Keratinocyte (primary cell): ENCODE measurements at regions not wholly inside any gene's neighbourhood (a gene's known extent, or its start where the extent isn't known, plus 50 kb on each side); places are given as distances from the start of the nearest gene placed in this dataset.
"Not testable (repeated sequence)": the region's sequence is repeated elsewhere in the genome, so short reads cannot be mapped to it uniquely, and the experiment has no call there.

Experiments
- DNase-seq: peaks from one replicate; pipeline ENCODE4 v3.0.0-alpha.2; 2011; ENCODE audit warnings: low read depth, missing footprints, low spot score
- FAIRE-seq: peaks from 2 replicates; lab custom pipeline; 2011; peaks lifted over from hg19 to GRCh38; lab: Jason Lieb, UNC
- H2AFZ ChIP-seq: 2 replicates; pipeline ENCODE4 v1.6.0; 2012; ENCODE audit warnings: low read length, control low read depth, inconsistent platforms; ENCODE audit not compliant: control insufficient read depth
- H3K27ac ChIP-seq: 2 replicates; pipeline ENCODE4 v1.5.1; 2011; ENCODE audit warnings: low read length; ENCODE audit not compliant: control insufficient read depth, insufficient read depth
- H3K27me3 ChIP-seq: 3 replicates; pipeline ENCODE4 v1.6.0; 2011; ENCODE audit warnings: low read length; ENCODE audit not compliant: control insufficient read depth, insufficient read depth; ENCODE audit errors: extremely low read depth
- H3K36me3 ChIP-seq, 2 experiments: 2 replicates in 1 of 2; 3 replicates in 1 of 2; pipeline ENCODE4 v1.5.1; 2011; ENCODE audit warnings: low read length in 2 of 2, mild to moderate bottlenecking in 1 of 2; ENCODE audit not compliant: control insufficient read depth in 2 of 2, insufficient read depth in 2 of 2; ENCODE audit errors: extremely low read depth in 1 of 2
- H3K4me1 ChIP-seq: 3 replicates; pipeline ENCODE4 v1.5.1; 2011; ENCODE audit warnings: low read length; ENCODE audit not compliant: control insufficient read depth, insufficient read depth; ENCODE audit errors: extremely low read depth
- H3K4me2 ChIP-seq: 3 replicates; pipeline ENCODE4 v1.6.0; 2011; ENCODE audit warnings: low read depth, low read length; ENCODE audit not compliant: control insufficient read depth, insufficient read depth; ENCODE audit errors: extremely low read depth
- H3K4me3 ChIP-seq, 3 experiments: fragments of 200-600 bp in 1 of 3; sonication (generic) in 1 of 3; 2 replicates in 2 of 3; 3 replicates in 1 of 3; pipeline ENCODE4 v1.5.1; 2011 to 2016; ENCODE audit warnings: low read length in 3 of 3, mild to moderate bottlenecking in 3 of 3, control low read depth in 2 of 3, inconsistent platforms in 1 of 3, low read depth in 1 of 3, mixed read lengths in 1 of 3, mixed run types in 1 of 3, moderate library complexity in 1 of 3; ENCODE audit not compliant: control insufficient read depth in 2 of 3, insufficient read depth in 2 of 3; ENCODE audit errors: extremely low read depth in 1 of 3
- H3K79me2 ChIP-seq: 2 replicates; pipeline ENCODE4 v1.6.0; 2012; ENCODE audit warnings: low read length; ENCODE audit not compliant: control insufficient read depth, insufficient read depth
- H3K9ac ChIP-seq: 3 replicates; pipeline ENCODE4 v1.6.0; 2011; ENCODE audit warnings: low read length; ENCODE audit not compliant: control insufficient read depth, insufficient read depth; ENCODE audit errors: extremely low read depth
- H3K9me1 ChIP-seq: 3 replicates; pipeline ENCODE4 v1.6.0; 2011; ENCODE audit warnings: low read length; ENCODE audit not compliant: control insufficient read depth, insufficient read depth; ENCODE audit errors: extremely low read depth
- H3K9me3 ChIP-seq: 2 replicates; pipeline ENCODE4 v1.5.1; 2012; ENCODE audit warnings: low read depth, low read length; ENCODE audit not compliant: control insufficient read depth
- H4K20me1 ChIP-seq: 3 replicates; pipeline ENCODE4 v1.6.0; 2011; ENCODE audit warnings: low read length; ENCODE audit not compliant: control insufficient read depth, insufficient read depth; ENCODE audit errors: extremely low read depth
- CTCF ChIP-seq, 3 experiments: IDR thresholded peaks in 1 of 3; conservative IDR thresholded peaks in 1 of 3; optimal IDR thresholded peaks in 1 of 3; 2 replicates in 2 of 3; 3 replicates in 1 of 3; pipeline versions ENCODE3 to v1.5.1; 2011; ENCODE audit warnings: low read length in 3 of 3, mild to moderate bottlenecking in 3 of 3, moderate library complexity in 2 of 3, control low read depth in 1 of 3, inconsistent platforms in 1 of 3; ENCODE audit not compliant: insufficient read depth in 2 of 3; ENCODE audit errors: extremely low read depth in 1 of 3
- EZH2 ChIP-seq: IDR thresholded peaks from one replicate; pipeline ENCODE4 v1.6.1; 2012; ENCODE audit warnings: inconsistent platforms, mild to moderate bottlenecking, low read length, moderate library complexity
- dilution Hi-C: fragments of 300-500 bp; cut with MboI; formaldehyde crosslinking; loops from one replicate; pipeline ENCODE4 v1.7.0; 2020; ENCODE audit warnings: low sequenced_read_pairs; ENCODE audit not compliant: extremely low pct_ligation_motif_present

- Histone ChIP-seq H3K4me1 (no peaks in the 10 kb centered on the region), H3K79me2 (no peaks in the 10 kb centered on the region), H3K4me2 (no peak overlapping the region), H3K4me3 (no peak overlapping the region), H4K20me1 (no peaks in the 10 kb centered on the region), H3K27ac (no peak overlapping the region), H2AFZ (no peak overlapping the region), H3K36me3 (no peaks in the 10 kb centered on the region), H3K9ac (no peak overlapping the region), H3K9me1 (no peaks in the 10 kb centered on the region), H3K27me3 (no peaks in the 10 kb centered on the region), H3K9me3 (no peaks in the 10 kb centered on the region)
- no peak for TF ChIP-seq CTCF (optimal IDR thresholded peaks at IDR 0.05 in 1 of 3, IDR thresholded peaks at IDR 0.05 in 1 of 3, conservative IDR thresholded peaks at IDR 0.05 in 1 of 3; ENCODE audit: extremely low read depth in 1 of 3, insufficient read depth in 2 of 3, low read length in 3 of 3)
- TF ChIP-seq EZH2: no peak
- FAIRE-seq (no peak), DNase-seq (no peak)
- dilution Hi-C loops: no loop called here
Observed at GRCh38 chr6:150755524-150755923, 110.0 kb upstream of the MTHFD1L start.

DNA sequence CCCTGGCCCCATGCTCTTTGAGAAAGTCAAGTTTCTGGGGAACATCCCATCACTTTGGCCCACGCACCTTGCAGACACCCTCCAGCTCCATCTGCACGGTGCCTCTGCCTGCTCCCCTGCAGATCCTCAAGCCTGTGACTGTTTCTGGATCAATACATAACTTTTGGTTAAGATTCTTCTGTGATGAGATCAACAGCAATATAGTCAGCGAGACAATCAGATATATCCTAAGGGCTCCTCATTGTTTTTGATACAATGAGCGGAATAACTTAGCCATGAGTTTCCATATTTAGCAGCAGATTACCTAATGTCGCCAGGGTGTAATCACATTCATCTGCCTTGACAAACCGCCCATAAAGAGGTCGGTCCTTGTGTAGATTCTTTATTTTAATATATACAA, 109.3 kb upstream of the MTHFD1L start:
- Histone ChIP-seq H3K27me3 (no peaks in the 10 kb centered on the region), H3K4me3 (no peak overlapping the region), H3K9ac (no peak overlapping the region), H3K4me1 (no peaks in the 10 kb centered on the region), H3K27ac (no peak overlapping the region), H3K4me2 (no peak overlapping the region), H4K20me1 (no peaks in the 10 kb centered on the region), H3K9me3 (no peaks in the 10 kb centered on the region), H2AFZ (no peak overlapping the region), H3K36me3 (no peaks in the 10 kb centered on the region), H3K9me1 (no peaks in the 10 kb centered on the region), H3K79me2 (no peaks in the 10 kb centered on the region)
- TF ChIP-seq CTCF (optimal IDR thresholded peaks at IDR 0.05 in 1 of 3, IDR thresholded peaks at IDR 0.05 in 1 of 3, conservative IDR thresholded peaks at IDR 0.05 in 1 of 3; ENCODE audit: extremely low read depth in 1 of 3, insufficient read depth in 2 of 3, low read length in 3 of 3) (no peak), EZH2 (no peak)
- DNase-seq: no peak
- dilution Hi-C loops: no loop called here
- no peak for FAIRE-seq

- H3K9me1 ChIP-seq, H3K4me3 ChIP-seq, H2AFZ ChIP-seq, H3K79me2 ChIP-seq, H3K4me1 ChIP-seq, dilution Hi-C loops, DNase-seq, H3K4me2 ChIP-seq, H3K9me3 ChIP-seq, H3K9ac ChIP-seq, H3K36me3 ChIP-seq, H4K20me1 ChIP-seq, H3K27me3 ChIP-seq, FAIRE-seq, H3K27ac ChIP-seq: not testable (repeated sequence)
Observed at GRCh38 chr6:150757807-150758206, 107.7 kb upstream of the MTHFD1L start.
